GM12891 (cell line): ENCODE measurements at regions not wholly inside any gene's neighbourhood (a gene's known extent, or its start where the extent isn't known, plus 50 kb on each side); places are given as distances from the start of the nearest gene placed in this dataset.

Experiments used
- POLR2A ChIP-seq: IDR thresholded peaks from 2 replicates; pipeline ENCODE4 v1.6.1; 2011; ENCODE audit warnings: low read depth, low read length, control low read depth
- POLR2AphosphoS5 ChIP-seq: IDR thresholded peaks from 2 replicates; pipeline ENCODE4 v1.6.1; 2011; ENCODE audit warnings: low read depth, low read length, control low read depth
- POU2F2 ChIP-seq: IDR thresholded peaks from 2 replicates; pipeline ENCODE4 v1.6.1; 2011; ENCODE audit warnings: low read depth, mild to moderate bottlenecking, control low read depth, low read length, moderate library complexity
- SPI1 ChIP-seq: IDR thresholded peaks from 2 replicates; pipeline ENCODE4 v1.6.1; 2011; ENCODE audit warnings: low read depth, low read length, control low read depth
- TAF1 ChIP-seq: IDR thresholded peaks from 2 replicates; pipeline ENCODE4 v1.6.1; 2011; ENCODE audit warnings: low read depth, low read length, control low read depth

DNA sequence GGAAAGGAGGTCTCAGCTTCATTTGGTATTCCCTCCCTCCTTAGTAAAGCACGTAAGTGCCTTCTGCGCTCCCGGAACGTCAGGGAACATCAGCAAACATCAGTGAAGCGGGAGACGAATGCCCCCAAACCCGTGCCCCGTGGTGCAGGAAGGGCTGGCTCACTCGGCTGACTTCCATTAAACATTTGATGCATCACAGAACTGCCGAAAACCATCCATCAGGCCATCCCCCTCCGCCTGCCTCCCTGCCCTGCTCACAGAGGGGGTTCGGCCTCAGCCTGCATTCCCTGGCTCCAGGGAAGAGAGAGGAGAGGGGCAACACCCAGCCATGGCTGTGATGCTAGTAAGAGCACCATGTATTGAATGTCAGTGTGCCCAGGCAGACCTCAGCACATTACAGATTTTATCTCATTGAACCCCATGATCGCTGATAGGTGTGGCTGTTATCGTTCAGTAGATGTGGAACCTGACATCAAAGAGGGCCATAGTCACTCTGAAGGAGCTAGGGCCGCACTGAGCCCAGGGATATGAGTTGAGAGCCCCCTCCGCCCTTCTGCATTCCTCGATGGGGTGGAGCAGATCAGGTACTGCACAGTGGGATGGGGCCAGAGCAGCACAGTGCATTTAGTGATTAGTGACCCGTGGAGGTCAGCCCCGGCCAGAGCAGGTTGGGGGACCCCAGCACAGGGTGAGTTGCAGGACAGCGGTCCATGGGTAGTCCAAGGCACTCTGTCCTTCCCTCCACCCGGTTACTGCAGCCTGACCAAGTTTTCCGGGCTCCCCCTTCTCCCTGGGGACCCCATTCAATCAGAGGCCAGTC, 146.4 kb downstream of the RPS24 start:
- TF ChIP-seq TAF1 (no peak), POLR2A (no peak), SPI1 (no peak), POLR2AphosphoS5 (no peak), POU2F2 (no peak)
